ENCODE measurements at regions not wholly inside any gene's neighbourhood (a gene's known extent, or its start where the extent isn't known, plus 50 kb on each side); places are given as distances from the start of the nearest gene placed in this dataset.

- Histone ChIP-seq H3K4me1 (no peaks in the 10 kb centered on the region), H3K4me3 (no peak overlapping the region), H3K36me3 (peaks cover 0 to 4% of the 10 kb centered on the region in 2 donors), H3K27ac (no peak overlapping the region), H3K27me3 (no peaks in the 10 kb centered on the region), H3K9me3 (no peaks in the 10 kb centered on the region)
- intact Hi-C loops (cut with DNase I) = no loop called here
- no peak for TF ChIP-seq CTCF (IDR thresholded peaks at IDR 0.05)
- TF ChIP-seq POLR2A (IDR thresholded peaks at IDR 0.05) = no peak
- no peak for TF ChIP-seq POLR2AphosphoS5 (IDR thresholded peaks at IDR 0.05; ENCODE audit: insufficient read depth in 1 of 2, low read depth in 1 of 2)
- no peak for DNase-seq (ENCODE audit: extremely low spot score in 2 of 2)
Observed at GRCh38 chr1:245079021-245079609, 75.7 kb upstream of the KIF26B start.

DNA sequence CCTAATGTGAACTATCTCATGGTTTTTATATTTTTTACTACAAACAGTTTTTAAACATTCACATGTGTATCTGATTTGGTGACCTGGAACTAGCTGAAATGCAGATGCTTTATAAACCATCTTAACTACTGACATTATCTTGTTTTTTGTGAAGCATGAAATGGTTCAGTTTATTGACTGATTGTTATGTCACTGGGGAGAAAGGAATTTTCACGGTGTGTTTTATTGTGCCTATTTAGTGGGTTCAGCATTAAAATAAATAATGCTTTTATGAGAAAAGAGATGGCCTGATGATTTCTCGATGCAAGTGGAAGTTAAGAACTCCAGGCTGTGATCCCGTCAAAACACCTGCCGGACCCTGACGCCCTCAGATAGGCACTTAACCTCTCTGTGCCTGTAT, 79.9 kb upstream of the KIF26B start:
- DNase-seq (ENCODE audit: extremely low spot score in 2 of 2) = no peak
- intact Hi-C loops (cut with DNase I) = no loop called here
- no peak overlapping the region for H3K4me3 ChIP-seq
- H3K4me1 ChIP-seq = no peaks in the 10 kb centered on the region
- TF ChIP-seq POLR2AphosphoS5 (IDR thresholded peaks at IDR 0.05; ENCODE audit: insufficient read depth in 1 of 2, low read depth in 1 of 2) = no peak
- TF ChIP-seq POLR2A (IDR thresholded peaks at IDR 0.05) = no peak
- no peak for TF ChIP-seq CTCF (IDR thresholded peaks at IDR 0.05)
- H3K27me3 ChIP-seq = no peaks in the 10 kb centered on the region
- no peaks in the 10 kb centered on the region for H3K36me3 ChIP-seq
- no peaks in the 10 kb centered on the region for H3K9me3 ChIP-seq
- no peak overlapping the region for H3K27ac ChIP-seq

GRCh38 chr1:245074232-245074747, 80.5 kb upstream of the KIF26B start:
- intact Hi-C loops (cut with DNase I) = no loop called here
- no peak for TF ChIP-seq POLR2AphosphoS5 (IDR thresholded peaks at IDR 0.05; ENCODE audit: insufficient read depth in 1 of 2, low read depth in 1 of 2)
- no peaks in the 10 kb centered on the region for H3K27me3 ChIP-seq
- no peaks in the 10 kb centered on the region for H3K9me3 ChIP-seq
- H3K4me1 ChIP-seq = no peaks in the 10 kb centered on the region
- no peaks in the 10 kb centered on the region for H3K36me3 ChIP-seq
- no peak overlapping the region for H3K27ac ChIP-seq
- DNase-seq (ENCODE audit: extremely low spot score in 2 of 2) = no peak
- no peak overlapping the region for H3K4me3 ChIP-seq

DNA sequence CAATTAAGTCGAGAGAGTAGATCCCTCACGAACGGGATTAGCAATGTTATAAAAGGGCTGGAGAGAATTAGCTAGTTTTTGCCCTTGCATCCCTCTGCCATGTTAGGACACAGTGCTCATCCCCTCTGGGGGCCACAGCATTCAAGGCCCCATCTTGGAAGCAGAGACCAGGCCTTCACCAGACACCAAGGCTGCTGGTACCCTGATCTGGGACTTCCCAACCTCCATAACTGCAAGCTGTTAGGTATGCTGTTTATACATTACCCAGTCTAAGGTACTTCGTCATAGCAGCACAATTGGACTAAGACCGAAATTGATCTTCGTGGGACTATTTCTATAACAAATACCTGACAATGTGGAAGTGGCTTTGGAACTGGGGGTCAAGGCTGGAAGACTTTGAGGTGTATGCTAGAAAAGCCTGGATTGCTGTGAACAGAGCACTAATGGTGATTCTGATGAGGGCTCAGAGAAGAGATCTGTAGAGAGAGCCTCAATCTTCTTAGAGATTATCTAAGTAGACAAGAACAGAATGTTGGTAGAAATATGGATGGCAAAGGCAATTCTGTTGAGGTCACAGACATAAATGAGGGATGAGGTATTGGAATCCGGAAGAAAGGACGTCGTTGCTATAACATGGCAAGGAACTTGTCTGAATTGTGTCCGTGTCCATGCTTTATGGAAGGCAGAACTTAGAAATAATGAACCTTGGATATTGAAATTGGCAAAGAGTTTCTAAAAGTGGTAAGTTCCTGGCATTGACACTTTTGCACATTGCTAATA, 83.8 kb upstream of the KIF26B start:
- Histone ChIP-seq H3K9me3 (no peaks in the 10 kb centered on the region), H3K27me3 (no peaks in the 10 kb centered on the region), H3K36me3 (no peaks in the 10 kb centered on the region), H3K4me1 (no peaks in the 10 kb centered on the region), H3K4me3 (no peak overlapping the region), H3K27ac (no peak overlapping the region)
- DNase-seq (ENCODE audit: extremely low spot score in 2 of 2) = no peak
- intact Hi-C loops (cut with DNase I) = no loop called here
- TF ChIP-seq POLR2AphosphoS5 (IDR thresholded peaks at IDR 0.05; ENCODE audit: insufficient read depth in 1 of 2, low read depth in 1 of 2) = no peak
- no peak for TF ChIP-seq CTCF (IDR thresholded peaks at IDR 0.05)
- TF ChIP-seq POLR2A (IDR thresholded peaks at IDR 0.05) = no peak

- Histone ChIP-seq H3K4me3 (no peak overlapping the region), H3K4me1 (no peaks in the 10 kb centered on the region), H3K36me3 (no peaks in the 10 kb centered on the region), H3K9me3 (no peaks in the 10 kb centered on the region), H3K27me3 (no peaks in the 10 kb centered on the region), H3K27ac (no peak overlapping the region)
- TF ChIP-seq POLR2AphosphoS5 (IDR thresholded peaks at IDR 0.05; ENCODE audit: insufficient read depth in 1 of 2, low read depth in 1 of 2) (no peak), POLR2A (IDR thresholded peaks at IDR 0.05) (no peak), CTCF (IDR thresholded peaks at IDR 0.05) (no peak)
- intact Hi-C loops (cut with DNase I) = no loop called here
- no peak for DNase-seq (ENCODE audit: extremely low spot score in 2 of 2)
Observed at GRCh38 chr1:245067257-245067656, 87.5 kb upstream of the KIF26B start.
